GM21367 (cell line): ENCODE measurements at regions not wholly inside any gene's neighbourhood (a gene's known extent, or its start where the extent isn't known, plus 50 kb on each side); places are given as distances from the start of the nearest gene placed in this dataset.
"Not testable (repeated sequence)": the region's sequence is repeated elsewhere in the genome, so short reads cannot be mapped to it uniquely, and the experiment has no call there.

Experiments
- ATAC-seq: cut with Tn5 transposase; IDR thresholded peaks from one replicate; pipeline ENCODE4 v1.9.1; 2021; ENCODE audit not compliant: unreplicated experiment

- no peak for ATAC-seq
Measured at GRCh38 chr2:198534756-198535155, 730.4 kb downstream of the PLCL1 start.

- no peak for ATAC-seq
Measured at GRCh38 chr2:198525211-198525969, 721.0 kb downstream of the PLCL1 start.

GRCh38 chr2:198523710-198524109 lies 719.3 kb downstream of the PLCL1 start:
- no peak for ATAC-seq

- ATAC-seq: peak; percentile 70
Measured at GRCh38 chr2:198518935-198519334, 714.5 kb downstream of the PLCL1 start.

- ATAC-seq: no peak
Measured at GRCh38 chr2:198517976-198518375, 713.6 kb downstream of the PLCL1 start.

GRCh38 chr2:198508610-198509009 lies 704.2 kb downstream of the PLCL1 start:
- not testable (repeated sequence) for ATAC-seq

- ATAC-seq: no peak
Measured at GRCh38 chr2:198499539-198499938, 695.1 kb downstream of the PLCL1 start.

- ATAC-seq: no peak
Measured at GRCh38 chr2:198498516-198498915, 694.1 kb downstream of the PLCL1 start.

DNA sequence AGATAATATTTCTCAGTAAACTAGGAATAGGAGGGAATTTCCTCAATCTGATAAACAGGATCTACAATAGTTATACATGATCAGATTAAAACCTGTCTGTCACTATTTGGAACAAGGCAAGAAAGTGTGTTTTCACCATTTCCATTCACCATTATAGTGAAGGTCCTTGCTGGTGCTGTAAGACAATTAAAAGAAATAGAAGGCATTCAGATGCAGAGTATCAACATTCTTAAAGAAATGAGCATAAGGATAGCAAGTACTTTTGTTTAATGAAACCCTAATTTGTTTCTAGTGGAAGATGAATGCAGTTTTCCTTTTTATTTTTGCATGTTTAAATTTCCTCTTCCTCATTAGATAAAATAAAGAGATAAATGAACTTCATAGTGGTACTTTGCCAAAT lies 693.7 kb downstream of the PLCL1 start:
- no peak for ATAC-seq

DNA sequence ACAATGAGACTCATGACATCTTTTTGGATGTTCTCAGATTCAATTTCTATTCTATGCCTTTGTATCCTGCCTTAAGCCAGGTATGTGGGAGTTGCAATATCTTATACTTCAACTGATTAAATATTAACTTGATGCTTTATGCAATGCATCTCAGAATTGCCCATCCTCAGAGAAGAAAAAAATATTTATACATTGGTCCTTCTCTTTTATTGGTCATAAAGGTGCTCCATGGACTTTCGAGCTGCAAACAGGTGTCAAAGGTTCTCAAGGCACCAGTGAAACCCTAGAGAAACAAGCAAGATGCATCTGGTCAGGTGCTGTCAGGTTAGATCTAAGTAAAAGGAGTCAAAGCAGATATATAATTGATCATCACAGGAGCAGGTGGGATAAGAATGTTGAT lies 690.5 kb downstream of the PLCL1 start:
- no peak for ATAC-seq

- no peak for ATAC-seq
Measured at GRCh38 chr2:198490748-198491147, 686.4 kb downstream of the PLCL1 start.

- no peak for ATAC-seq
Measured at GRCh38 chr2:198488964-198489363, 684.6 kb downstream of the PLCL1 start.

DNA sequence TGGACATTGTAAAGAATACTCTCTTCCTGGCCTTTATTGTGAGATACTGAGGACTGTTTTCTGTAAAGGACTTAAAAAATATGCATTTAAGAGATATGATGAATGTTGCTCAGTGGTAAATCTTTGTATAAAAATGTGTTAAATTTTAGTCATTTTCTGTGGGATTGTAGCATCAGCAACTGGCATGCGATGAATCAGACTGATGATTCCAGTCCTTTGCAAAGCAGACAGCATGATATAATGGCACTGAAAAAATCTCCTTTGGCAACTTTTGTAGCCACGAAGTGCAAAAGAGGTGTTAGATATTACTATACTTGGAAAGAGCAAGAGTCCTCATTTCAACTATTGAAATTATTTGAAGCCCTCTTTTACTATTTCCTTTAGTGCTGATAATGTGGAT lies 678.7 kb downstream of the PLCL1 start:
- no peak for ATAC-seq

DNA sequence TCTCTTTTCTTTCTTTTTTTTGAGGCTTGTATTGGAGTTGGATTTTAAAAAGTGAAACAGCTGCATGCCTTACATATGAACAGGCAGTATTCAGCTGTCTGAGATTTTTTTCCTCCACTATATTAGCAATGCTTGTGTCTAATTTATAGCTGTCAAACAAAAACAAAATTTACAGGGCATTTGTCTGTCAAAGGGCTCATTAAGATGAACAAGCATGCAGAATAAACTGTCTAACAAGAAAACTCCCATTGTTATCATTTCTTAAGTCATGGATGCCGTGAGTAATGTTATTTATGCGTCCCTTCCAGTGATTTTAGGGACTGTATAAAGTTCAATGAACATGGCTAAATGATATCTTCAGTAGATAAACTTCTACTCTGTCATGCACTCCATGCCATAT lies 674.7 kb downstream of the PLCL1 start:
- no peak for ATAC-seq

GRCh38 chr2:198478361-198478760 lies 674.0 kb downstream of the PLCL1 start:
- no peak for ATAC-seq

DNA sequence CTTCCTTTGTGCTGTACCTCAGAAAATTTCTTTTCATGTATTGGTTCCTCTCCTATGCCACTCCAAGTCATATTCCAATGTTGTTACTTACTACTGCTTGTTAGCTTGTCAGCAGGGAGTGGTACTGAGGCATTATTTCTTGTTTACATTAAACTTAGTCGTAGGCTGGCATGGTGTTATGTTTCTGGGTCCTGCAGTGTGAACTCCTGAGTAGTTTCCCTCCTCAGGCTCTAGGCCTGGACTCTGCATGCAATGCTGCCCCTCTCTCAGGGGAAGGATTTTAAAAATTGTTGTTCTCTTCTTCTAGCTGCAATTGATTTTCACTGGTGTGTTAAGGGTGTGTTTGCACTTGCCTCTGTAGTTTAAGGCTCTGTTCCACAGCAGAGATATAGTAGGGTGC lies 671.6 kb downstream of the PLCL1 start:
- ATAC-seq: no peak

GRCh38 chr2:198471291-198471690 lies 666.9 kb downstream of the PLCL1 start:
- no peak for ATAC-seq

DNA sequence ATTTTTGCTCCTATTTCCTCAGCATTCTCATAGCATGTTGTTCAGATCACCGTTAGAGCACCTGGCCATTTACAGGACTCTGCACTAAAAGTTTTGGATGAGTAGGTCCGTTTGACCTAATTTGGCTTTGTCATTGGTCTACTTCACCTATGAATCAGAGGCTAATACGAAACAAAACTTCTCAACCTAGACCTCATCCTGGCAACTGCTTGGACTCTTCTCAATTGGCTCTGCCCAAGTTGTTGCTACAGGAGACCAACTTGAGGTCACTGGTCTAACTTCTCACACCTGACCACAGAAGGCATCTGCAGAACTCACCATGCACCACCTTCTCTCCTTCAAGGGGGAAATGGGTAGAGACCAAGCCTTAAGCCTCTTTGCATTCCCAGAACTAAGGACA lies 663.7 kb downstream of the PLCL1 start:
- ATAC-seq: no peak

DNA sequence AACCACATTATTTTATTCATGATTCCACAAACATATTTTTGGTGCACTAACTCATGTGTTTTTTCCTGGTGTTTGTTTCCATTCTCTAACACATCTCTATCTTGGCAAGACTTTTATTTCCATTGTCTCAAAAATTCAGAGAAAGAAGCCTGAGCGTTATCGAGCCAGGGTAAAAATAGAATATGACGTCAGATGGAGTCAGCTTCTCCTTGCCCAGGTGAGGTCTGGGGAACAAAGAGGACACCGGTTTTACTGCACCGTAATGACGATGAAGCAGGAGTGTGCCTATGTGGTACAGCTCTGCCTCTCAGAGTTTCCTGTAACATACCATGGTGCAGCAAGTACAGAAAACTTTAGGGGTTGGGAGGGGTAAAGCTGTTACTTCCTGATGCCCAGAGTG lies 661.6 kb downstream of the PLCL1 start:
- ATAC-seq: no peak

GRCh38 chr2:198456418-198456817 lies 652.0 kb downstream of the PLCL1 start:
- ATAC-seq: no peak

DNA sequence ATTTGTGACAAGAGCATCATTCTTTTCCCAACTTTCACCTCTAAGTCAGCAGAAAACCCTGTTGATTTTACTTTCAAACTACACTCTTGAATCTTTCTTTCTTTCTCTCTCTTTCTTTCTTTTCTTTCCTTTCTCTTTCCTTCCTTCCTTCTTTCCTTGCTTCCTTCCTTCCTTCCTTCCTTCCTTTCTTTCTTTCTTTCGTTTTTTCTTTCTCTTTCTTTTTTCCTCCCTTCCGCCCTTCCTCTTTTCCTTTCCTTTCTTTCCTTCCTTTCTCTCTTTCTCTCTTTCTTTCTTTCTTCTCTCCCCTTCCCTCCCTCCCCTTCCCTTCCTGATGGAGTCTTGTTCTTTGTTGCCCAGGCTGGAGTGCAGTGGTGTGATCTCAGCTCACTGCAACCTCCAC lies 649.5 kb downstream of the PLCL1 start:
- ATAC-seq: no peak

DNA sequence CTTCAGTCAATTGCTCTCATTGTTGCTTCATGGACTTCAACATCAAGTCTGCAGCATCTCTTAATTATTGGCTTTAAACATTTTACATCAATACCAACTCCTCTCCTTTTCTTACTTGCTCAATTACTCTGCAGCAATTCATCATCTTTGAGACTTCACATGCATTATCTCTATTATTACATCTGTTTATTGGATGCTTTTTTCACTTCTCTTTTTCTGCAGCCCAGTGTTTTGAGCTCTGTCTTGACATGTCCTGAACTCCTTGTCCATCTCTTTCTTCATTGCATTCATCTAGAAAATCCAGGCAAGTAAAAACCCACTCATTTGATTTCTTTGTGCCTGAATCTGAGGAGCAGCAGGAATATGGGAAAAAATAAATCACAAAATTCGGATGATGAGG lies 647.9 kb downstream of the PLCL1 start:
- peak; percentile 57 for ATAC-seq

DNA sequence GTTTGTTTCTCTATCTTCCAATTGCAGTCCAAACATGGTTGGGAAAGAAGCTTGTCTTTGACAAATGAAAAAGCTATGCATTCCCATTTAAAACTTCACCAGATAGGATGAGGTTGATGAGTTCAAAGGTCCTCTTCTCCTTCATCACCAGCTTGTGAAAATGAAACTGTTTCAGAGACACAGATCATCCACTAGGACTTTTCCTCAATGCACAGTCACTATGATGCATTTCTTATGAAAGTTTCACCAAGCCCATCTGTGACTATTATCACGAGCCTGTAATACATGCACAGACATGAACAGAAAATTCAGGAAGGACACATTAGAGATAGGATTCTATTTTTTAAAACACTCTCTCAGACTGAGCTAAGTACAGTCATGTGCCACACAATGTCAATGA lies 644.4 kb downstream of the PLCL1 start:
- no peak for ATAC-seq
